HepG2 (cell line): ENCODE measurements at regions not wholly inside any gene's neighbourhood (a gene's known extent, or its start where the extent isn't known, plus 50 kb on each side); places are given as distances from the start of the nearest gene placed in this dataset.

ENCODE experiments used
- ATAC-seq: fragments of 200-7000 bp; cut with Tn5 transposase; 3 replicates; pipeline ENCODE4 v1.9.1; 2020; ENCODE audit warnings: mild to moderate bottlenecking, moderate library complexity
- BruUV-seq: library from RNA; stranded (reverse); fragments of 400-500 nt; replicated peaks from 2 replicates; lab custom pipeline; 2021; lab: Mats Ljungman, UMichigan
- CTCF ChIA-PET: fragments of 300-600 bp; formaldehyde crosslinking; extraction: SDS; loops from one replicate; lab custom pipeline; 2021; ENCODE audit warnings: low total read pairs, inconsistent platforms, low intra/inter-chr PET ratio; lab: Yijun Ruan, JAX
- POLR2A ChIA-PET: fragments of 350-600 bp; sonication (Branson Sonifier 250); formaldehyde crosslinking; loops from one replicate; lab custom pipeline; 2020; ENCODE audit warnings: antibody characterized with exemption, inconsistent platforms; lab: Yijun Ruan, JAX
- DNase-seq: peaks from one replicate; pipeline ENCODE4 v3.0.0-alpha.2; 2015; ENCODE audit warnings: low spot score
- FAIRE-seq: peaks from 3 replicates; lab custom pipeline; 2011; peaks lifted over from hg19 to GRCh38; lab: Jason Lieb, UNC
- H2AFZ ChIP-seq: one replicate; pipeline ENCODE4 v1.6.1; 2011; ENCODE audit warnings: low read length, inconsistent platforms
- H3K27ac ChIP-seq: fragments of 300-600 bp; 3 replicates; pipeline ENCODE4 v1.8.0; 2011; ENCODE audit warnings: mixed run types, mild to moderate bottlenecking, mixed read lengths, low read length, inconsistent platforms; ENCODE audit not compliant: insufficient read depth; ENCODE audit errors: extremely low read length
- H3K27me3 ChIP-seq, 2 experiments: fragments of 200-600 bp in 1 of 2; 2 replicates in 1 of 2; 3 replicates in 1 of 2; pipeline versions ENCODE4 v1.6.0 to v1.8.0; 2011; ENCODE audit warnings: low read length in 2 of 2, mild to moderate bottlenecking in 2 of 2, moderate library complexity in 2 of 2, inconsistent platforms in 1 of 2; ENCODE audit not compliant: insufficient read depth in 2 of 2, control insufficient read depth in 1 of 2
- H3K36me3 ChIP-seq, 2 experiments: fragments of 200-600 bp in 1 of 2; replicated peaks in 1 of 2; 2 replicates in 1 of 2; 3 replicates in 1 of 2; pipeline versions ENCODE4 v1.5.1 to v1.8.0; 2011; ENCODE audit warnings: low read length in 2 of 2, inconsistent platforms in 1 of 2; ENCODE audit not compliant: insufficient read depth in 2 of 2, control insufficient read depth in 1 of 2
- H3K4me1 ChIP-seq: 2 replicates; pipeline ENCODE4 v1.5.1; 2012; ENCODE audit warnings: low read length, inconsistent platforms; ENCODE audit not compliant: insufficient read depth
- H3K4me2 ChIP-seq: 2 replicates; pipeline ENCODE4 v1.6.0; 2011; ENCODE audit warnings: low read depth, low read length, inconsistent platforms
- H3K4me3 ChIP-seq, 3 experiments: fragments of 200-600 bp in 1 of 3; sonication (generic), shearing (Covaris generic) in 1 of 3; replicated peaks in 1 of 3; 2 replicates each; pipeline ENCODE4 v1.5.1; 2011 to 2016; ENCODE audit warnings: low read length in 3 of 3, inconsistent platforms in 2 of 3, low read depth in 2 of 3, mild to moderate bottlenecking in 2 of 3, control low read depth in 1 of 3, mixed read lengths in 1 of 3; ENCODE audit not compliant: insufficient read depth in 1 of 3
- H3K79me2 ChIP-seq: one replicate; pipeline ENCODE4 v1.6.1; 2011; ENCODE audit warnings: low read length, inconsistent platforms; ENCODE audit not compliant: insufficient read depth
- H3K9ac ChIP-seq: 2 replicates; pipeline ENCODE4 v1.6.0; 2011; ENCODE audit warnings: mild to moderate bottlenecking, low read depth, low read length, inconsistent platforms; ENCODE audit not compliant: insufficient read depth
- H3K9me3 ChIP-seq: 2 replicates; pipeline ENCODE4 v1.5.1; 2012; ENCODE audit warnings: mild to moderate bottlenecking, low read length
- H4K20me1 ChIP-seq: 2 replicates; pipeline ENCODE4 v1.6.0; 2011; ENCODE audit warnings: inconsistent platforms, mild to moderate bottlenecking, low read length, moderate library complexity; ENCODE audit not compliant: insufficient read depth
- E2F5 ChIP-seq: sonication (generic); formaldehyde crosslinking; conservative IDR thresholded peaks from 2 replicates; pipeline ENCODE4 v1.4.0; 2020; ENCODE audit warnings: missing genetic modification reagents
- FLYWCH1 ChIP-seq: sonication (generic); formaldehyde crosslinking; IDR thresholded peaks from 2 replicates; pipeline ENCODE4 v1.8.1; 2023; ENCODE audit warnings: mild to moderate bottlenecking, missing genetic modification reagents
- IKZF1 ChIP-seq: fragments of 450-650 bp; IDR thresholded peaks from 2 replicates; pipeline ENCODE4 v1.7.1; 2016
- KMT2A ChIP-seq: sonication (generic); formaldehyde crosslinking; IDR thresholded peaks from 2 replicates; pipeline ENCODE4 v1.4.0; 2020; ENCODE audit warnings: missing genetic modification reagents
- MXI1 ChIP-seq: IDR thresholded peaks from 3 replicates; pipeline ENCODE4 v1.6.1; 2012; ENCODE audit warnings: low read depth, low read length, inconsistent platforms, borderline replicate concordance
- SKIL ChIP-seq: sonication (generic); formaldehyde crosslinking; IDR thresholded peaks from 2 replicates; pipeline ENCODE4 v1.8.0; 2022; ENCODE audit warnings: missing genetic modification reagents, mild to moderate bottlenecking, moderate library complexity, borderline replicate concordance
- SRF ChIP-seq: IDR thresholded peaks from 2 replicates; pipeline ENCODE4 v1.6.1; 2011; ENCODE audit warnings: mild to moderate bottlenecking, low read depth, low read length, moderate library complexity
- TCF7L2 ChIP-seq: IDR thresholded peaks from 2 replicates; pipeline ENCODE4 v1.6.1; 2011; ENCODE audit warnings: mild to moderate bottlenecking, low read depth, low read length, moderate library complexity
- THAP11 ChIP-seq: IDR thresholded peaks from 2 replicates; pipeline ENCODE4 v1.6.1; 2016; ENCODE audit warnings: missing biosample characterization, missing genetic modification reagents
- ZNF142 ChIP-seq: sonication (generic); formaldehyde crosslinking; IDR thresholded peaks from 2 replicates; pipeline ENCODE4 v1.4.0; 2020; ENCODE audit warnings: missing genetic modification reagents
- ZNF768 ChIP-seq: sonication (generic); formaldehyde crosslinking; IDR thresholded peaks from 2 replicates; pipeline ENCODE4 v1.4.0; 2020; ENCODE audit warnings: missing genetic modification reagents
- WGBS: methylation state at CpG from one replicate; pipeline ENCODE4 v1.1.6; 2017; ENCODE audit warnings: low lambda C conversion rate; 5-methylcytosine and 5-hydroxymethylcytosine counted together
- in situ Hi-C: cut with HindIII; loops from 2 replicates; pipeline ENCODE4 v1.10.0; 2017; ENCODE audit warnings: low pct_unique_long_range_greater_than_20kb; ENCODE audit not compliant: extremely low pct_ligation_motif_present
- intact Hi-C: fragments of 100-400 bp; cut with micrococcal nuclease; formaldehyde crosslinking; loops from one replicate; pipeline ENCODE4 v1.10.0; 2022; ENCODE audit not compliant: unreplicated experiment

GRCh38 chr4:163603257-163603656, 108.8 kb downstream of the TMA16 start:
- Histone ChIP-seq H3K4me2 (no peak overlapping the region), H2AFZ (no peak overlapping the region), H3K4me3 (no peak overlapping the region), H3K27me3 (no peaks in the 10 kb centered on the region), H3K79me2 (no peaks in the 10 kb centered on the region), H3K9ac (no peak overlapping the region), H3K4me1 (peaks cover 11% of the 10 kb centered on the region; the same call in 1 of the 2 replicates), H3K9me3 (no peaks in the 10 kb centered on the region), H3K36me3 (no peaks in the 10 kb centered on the region), H3K27ac (no peak overlapping the region), H4K20me1 (no peaks in the 10 kb centered on the region)
- WGBS: 4% methylated on average over 5 of the region's 5 CpGs
- BruUV-seq: no TSS peak
- ChIA-PET CTCF (no interaction called here), POLR2A (no interaction called here)
- in situ Hi-C loops: no loop called here
- DNase-seq (no peak), FAIRE-seq (no peak), ATAC-seq (no peak)
- TF ChIP-seq TCF7L2 (no peak), KMT2A (CRISPR knock-in tag) (no peak), MXI1 (no peak), E2F5 (CRISPR knock-in tag) (no peak), FLYWCH1 (CRISPR knock-in tag) (no peak), THAP11 (CRISPR knock-in tag) (no peak), IKZF1 (no peak), SKIL (CRISPR knock-in tag) (no peak), ZNF142 (CRISPR knock-in tag) (no peak), SRF (no peak), ZNF768 (CRISPR knock-in tag) (no peak)
- intact Hi-C loops: no loop called here
